Superior temporal gyrus (tissue), 1 donor: ENCODE measurements at regions not wholly inside any gene's neighbourhood (a gene's known extent, or its start where the extent isn't known, plus 50 kb on each side); places are given as distances from the start of the nearest gene placed in this dataset.

Experiments used
- DNase-seq: peaks from one replicate; pipeline ENCODE4 v3.0.0-alpha.2; 2016; ENCODE audit errors: extremely low spot score

GRCh38 chr13:40503966-40504591 lies 162.4 kb downstream of the FOXO1 start:
- no peak for DNase-seq

GRCh38 chr13:40504641-40505040 lies 161.8 kb downstream of the FOXO1 start:
- DNase-seq, result no peak

- no peak for DNase-seq
These were observed 161.2 kb downstream of the FOXO1 start for GRCh38 chr13:40505196-40505595.
